NCI-H1417 treated with DMSO at 0.1 percent for 48 hours (cell line): ENCODE measurements at regions not wholly inside any gene's neighbourhood (a gene's known extent, or its start where the extent isn't known, plus 50 kb on each side); places are given as distances from the start of the nearest gene placed in this dataset.
"Not testable (repeated sequence)": the region's sequence is repeated elsewhere in the genome, so short reads cannot be mapped to it uniquely, and the experiment has no call there.

Experiments
- DNase-seq: peaks from one replicate; lab custom pipeline; 2025; lab: John Stamatoyannopoulos, UW

DNA sequence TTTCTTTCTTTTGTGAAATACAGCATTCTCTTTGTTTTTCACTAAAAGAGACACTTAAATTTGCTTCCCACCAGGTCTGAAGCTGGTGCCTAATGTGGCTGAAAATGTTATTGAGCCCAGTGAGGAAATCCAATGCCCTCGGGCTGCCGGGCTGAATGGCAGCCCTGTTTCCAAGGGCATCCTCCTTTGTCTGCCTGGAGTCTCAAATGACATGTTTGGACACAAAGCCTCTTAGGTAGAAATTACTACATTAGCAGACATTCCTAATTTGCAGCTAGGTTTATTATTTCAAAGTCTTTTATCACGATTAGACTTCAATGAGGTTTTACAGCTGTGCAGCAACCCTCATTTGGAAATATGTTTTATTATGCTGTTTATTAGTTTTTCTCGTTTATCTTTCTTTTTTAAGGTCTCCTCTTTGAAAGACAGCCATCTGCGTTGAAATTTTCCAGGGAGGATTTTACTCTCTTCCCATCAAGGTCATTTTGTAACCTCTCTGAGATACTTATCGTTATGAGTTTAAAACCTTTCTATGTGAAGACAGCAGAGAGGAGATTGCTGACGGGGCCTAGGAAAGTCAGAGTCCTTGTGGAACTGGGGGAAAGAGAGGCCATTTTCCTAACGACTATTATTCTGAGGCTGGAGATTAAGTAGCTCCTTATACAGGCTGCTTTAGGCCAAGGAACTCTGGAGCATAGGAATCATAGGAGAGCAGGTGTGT lies 59.0 kb upstream of the ZNF532 start:
- peak; percentile 90 for DNase-seq

GRCh38 chr18:58806826-58807714 lies 57.6 kb upstream of the ZNF532 start:
- no peak for DNase-seq

DNA sequence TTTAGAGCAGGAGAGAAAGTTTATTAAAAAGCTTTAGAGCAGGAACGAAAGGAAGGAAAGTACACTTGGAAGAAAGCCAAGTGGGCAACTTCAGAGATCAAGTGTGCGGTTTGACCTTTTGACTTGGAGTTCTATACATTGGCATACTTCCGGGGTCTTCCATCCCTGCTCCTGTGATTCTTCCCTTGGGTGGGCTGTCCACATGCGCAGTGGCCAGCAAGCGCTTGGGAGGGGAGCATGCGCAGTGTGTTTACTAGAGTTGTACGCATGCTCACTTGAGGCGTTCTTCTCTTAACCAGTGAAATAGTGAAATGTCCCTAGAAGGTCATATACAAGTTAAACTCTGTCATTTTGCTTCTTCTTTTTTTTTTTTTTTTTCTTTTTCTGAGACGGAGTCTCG lies 56.9 kb upstream of the ZNF532 start:
- no peak for DNase-seq

DNA sequence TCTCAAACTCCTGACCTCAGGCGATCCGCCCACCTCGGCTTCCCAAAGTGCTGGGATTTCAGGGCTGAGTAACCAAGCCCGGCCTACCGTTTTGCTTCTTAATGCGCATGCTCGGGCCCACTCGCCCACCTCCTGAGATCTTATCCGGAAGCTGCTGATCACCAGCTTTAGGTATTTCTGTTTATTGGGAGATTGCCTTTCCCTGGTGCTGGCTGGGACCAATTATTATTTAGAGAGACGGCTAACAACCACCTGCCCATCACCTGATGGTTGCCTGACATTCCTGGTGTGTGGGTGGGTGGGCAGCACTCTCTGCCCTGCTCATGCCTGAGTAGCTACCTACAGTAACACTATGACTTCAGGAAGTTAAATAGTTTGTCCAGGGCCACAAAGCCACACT lies 56.3 kb upstream of the ZNF532 start:
- no peak for DNase-seq

DNA sequence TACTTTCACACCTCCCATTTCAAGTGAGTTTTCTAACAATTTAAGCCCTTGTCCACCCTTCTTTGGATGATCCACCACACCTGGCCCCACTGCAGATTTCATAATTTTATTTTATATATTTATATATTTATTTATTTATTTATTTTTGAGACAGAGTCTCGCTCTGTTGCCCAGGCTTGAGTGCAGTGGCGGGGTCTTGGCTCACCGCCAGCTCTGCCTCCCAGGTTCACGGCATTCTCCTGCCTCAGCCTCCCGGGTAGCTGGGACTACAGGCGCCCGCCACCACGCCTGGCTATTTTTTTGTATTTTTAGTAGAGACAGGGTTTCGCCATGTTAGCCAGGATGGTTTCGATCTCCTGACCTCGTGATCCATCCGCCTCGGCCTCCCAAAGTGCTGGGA lies 52.8 kb upstream of the ZNF532 start:
- DNase-seq, result not testable (repeated sequence)

DNA sequence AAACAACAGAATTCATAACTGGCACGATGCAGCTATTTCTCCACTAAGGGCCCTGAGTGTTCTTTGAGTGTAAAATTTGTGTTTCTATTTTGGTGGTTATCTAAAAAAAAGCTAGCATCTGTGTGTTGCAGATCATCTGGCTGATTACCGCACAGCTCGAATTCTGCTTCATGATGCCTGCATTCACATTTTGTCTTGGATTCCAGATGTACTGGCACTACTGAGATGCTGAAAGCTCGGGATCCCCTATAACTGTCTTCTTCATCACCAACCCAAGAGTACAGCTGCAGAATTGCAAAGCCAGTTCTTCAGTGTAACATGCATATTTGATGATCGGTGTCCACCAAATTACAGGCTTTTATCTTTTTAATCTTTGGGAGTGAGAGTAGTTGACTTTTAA lies 51.6 kb upstream of the ZNF532 start:
- no peak for DNase-seq

DNA sequence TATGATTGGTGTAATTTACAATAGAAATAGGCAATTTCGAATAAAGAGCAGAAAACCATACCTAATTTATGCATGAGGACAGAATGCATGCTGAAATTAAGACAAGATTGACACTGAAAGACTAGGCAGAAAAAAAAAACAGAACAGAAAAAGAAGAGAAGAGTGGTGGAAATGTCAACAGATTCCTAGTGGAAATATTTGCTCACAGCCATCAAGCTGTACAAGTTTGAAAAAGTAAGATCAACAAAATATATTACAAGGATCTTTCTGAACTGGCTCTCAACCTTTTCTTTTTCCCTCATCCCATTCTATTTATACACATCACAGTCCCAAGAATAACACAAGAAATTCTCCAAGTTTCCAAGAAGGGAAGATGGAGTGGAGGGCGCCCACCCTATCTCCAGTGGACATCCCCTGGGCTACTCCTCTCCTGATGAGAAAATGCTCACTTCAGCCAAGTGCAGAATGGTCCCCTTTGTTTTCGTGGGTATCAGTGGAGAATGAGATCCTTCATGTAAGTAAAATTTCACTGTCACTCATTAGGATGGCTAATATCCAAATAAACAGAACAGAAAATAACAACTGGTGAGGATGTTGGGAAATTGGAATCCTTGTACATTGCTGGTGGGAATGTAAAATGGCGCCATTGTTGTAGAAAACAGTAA lies 51.0 kb upstream of the ZNF532 start:
- no peak for DNase-seq

DNA sequence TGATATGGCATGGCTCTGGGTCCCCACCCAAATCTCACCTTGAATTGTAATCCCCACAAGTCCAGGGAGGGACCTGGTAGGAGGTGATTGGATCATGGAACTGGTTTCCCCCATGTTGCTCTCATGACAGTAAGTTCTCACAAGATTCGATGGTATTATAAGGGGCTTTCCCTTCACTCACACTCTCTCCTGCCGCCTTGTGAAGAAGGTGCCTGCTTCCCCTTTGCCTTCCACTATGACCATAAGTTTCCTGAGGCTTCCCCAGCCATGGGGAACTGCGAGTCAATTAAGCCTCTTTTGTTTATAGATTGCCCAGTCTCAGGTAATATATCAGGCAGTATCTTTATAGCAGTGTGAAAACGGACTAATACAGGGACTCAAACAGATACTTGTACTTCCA lies 50.4 kb upstream of the ZNF532 start:
- no peak for DNase-seq
